ENCODE measurements at regions not wholly inside any gene's neighbourhood (a gene's known extent, or its start where the extent isn't known, plus 50 kb on each side); places are given as distances from the start of the nearest gene placed in this dataset.

DNA sequence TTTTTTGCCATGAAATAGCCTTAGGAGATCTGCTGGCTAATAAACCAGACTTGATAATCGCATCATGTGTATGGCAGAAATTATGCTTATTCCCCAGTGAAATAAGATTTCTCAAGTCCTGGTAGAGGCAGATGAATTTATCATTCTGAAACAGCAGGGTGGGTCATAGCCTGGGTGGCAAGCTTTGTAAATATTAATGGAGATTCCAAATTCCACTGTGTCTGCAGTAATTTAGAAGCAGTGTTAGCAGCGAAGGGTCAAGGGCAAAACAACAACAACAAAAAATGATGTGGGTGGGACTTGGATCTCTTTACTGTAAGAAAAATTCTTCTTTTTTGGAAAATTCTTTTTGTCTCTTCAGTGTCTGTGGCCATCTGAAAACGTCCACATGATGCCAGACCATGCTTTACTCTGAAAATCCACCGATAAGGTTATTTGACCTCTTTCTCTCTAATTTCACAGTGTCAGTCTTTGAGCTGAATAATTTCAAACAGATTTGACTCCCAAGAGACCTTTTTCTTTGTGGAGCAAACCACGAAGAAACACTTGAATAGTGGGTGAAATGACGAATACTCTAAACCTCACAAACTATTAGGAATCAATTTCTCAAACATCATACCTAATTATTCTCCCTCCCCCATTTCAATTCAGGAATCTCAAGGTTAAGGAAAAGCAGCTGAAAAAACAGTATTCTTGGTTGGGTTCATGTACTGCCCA, 106.0 kb upstream of the RPS23 start:
- no peak for DNase-seq

- no peak for DNase-seq
These were observed 103.4 kb upstream of the RPS23 start for GRCh38 chr5:82381591-82381990.

GRCh38 chr5:82376307-82376706, 98.2 kb upstream of the RPS23 start:
- DNase-seq, result no peak

DNA sequence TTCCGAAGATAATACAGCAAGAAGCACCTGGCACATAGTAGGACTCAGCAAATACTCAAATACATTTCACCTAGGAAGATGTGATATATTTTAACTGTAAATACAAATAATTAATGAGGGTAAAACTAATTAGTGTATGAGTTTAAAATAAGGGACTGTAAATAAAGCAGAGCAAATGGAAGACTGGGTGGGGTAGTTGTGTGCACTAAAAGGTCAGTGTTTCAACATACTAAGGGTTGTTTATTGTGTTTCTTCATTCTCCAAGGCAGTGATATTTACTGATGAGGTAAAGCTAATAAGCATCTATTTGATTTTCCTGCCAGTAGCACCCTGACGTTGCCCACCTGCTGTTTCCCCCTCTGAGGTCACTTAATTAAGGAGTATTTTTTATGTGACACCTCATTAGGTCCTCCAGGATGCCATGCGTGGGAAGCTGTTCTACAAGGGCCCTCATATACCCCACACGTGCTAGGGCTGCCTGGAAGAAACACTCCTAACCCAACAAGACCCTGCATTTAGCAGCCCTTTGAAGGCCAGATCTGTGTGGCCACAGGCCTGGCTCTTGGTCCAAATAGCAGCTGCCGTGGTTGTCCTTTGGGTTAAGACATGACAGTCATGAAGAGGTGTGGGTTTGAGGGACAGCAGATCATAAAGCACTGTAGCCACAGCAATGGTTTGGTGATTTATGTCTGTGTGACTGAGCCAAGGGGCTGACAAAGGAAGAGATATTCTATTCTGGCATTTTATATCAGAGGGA, 97.5 kb upstream of the RPS23 start:
- DNase-seq, result no peak

- no peak for DNase-seq
These were observed 96.5 kb upstream of the RPS23 start for GRCh38 chr5:82374637-82375036.

DNA sequence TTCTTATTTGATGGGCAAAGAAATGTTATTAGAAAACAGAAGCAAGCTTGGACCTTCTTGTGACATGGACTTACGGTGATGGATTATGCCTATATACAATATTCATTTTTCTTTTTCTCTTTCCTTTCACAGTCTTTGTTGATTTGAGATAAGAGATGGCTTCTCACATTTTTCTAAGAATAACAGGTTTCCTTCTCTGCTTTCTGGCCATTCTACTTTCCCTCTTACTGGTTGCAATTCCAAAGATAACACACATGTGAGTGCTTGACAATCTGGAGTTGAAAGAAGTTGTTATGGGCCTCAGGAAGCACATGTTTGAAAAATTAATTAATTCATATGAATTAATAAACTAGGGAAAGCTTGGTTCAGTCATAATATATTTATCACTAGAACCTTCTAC, 89.8 kb upstream of the RPS23 start:
- no peak for DNase-seq

GRCh38 chr5:82365744-82366228, 87.6 kb upstream of the RPS23 start:
- no peak for DNase-seq

GRCh38 chr5:82365026-82365425, 86.9 kb upstream of the RPS23 start:
- DNase-seq, result no peak

DNA sequence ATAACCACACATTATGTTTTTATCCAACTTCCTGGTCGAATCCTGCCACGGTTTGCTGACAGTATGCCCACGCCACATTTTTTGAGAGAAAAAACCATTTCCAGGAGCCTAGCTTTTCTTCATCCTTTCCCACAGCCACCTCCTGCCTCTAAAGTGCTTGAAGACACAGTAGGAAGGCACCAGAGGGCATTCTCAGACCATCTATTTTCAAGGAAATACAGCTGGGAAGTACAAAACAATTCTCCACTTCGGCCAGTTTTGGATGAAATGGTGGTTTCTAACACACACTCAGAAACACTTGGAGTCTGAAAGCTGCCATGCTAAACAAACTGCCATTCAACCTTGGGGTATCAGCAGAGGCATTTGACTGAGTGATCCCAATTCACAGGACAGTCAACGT, 86.3 kb upstream of the RPS23 start:
- DNase-seq, result no peak

DNA sequence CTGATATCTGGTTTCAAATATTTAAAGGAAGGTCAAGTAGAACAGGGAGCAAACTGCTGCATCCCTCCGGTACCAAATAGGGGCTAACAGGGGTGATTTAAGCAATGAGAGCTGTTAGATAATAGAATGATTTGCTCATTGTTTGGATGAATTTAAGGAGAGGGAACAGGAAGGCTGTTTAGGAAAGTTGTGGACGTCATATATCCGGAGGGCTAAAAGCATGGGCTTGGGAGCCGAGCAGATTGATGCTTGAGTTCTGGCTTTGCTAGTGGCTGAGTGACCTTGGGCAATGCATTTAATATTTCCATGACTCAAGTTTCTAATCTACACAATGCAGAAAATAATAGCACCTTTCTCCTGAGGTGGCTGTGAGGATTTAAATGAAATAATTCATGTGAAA, 85.4 kb upstream of the RPS23 start:
- no peak for DNase-seq

GRCh38 chr5:82362636-82363035, 84.5 kb upstream of the RPS23 start:
- no peak for DNase-seq

- no peak for DNase-seq
These were observed 81.9 kb upstream of the RPS23 start for GRCh38 chr5:82360022-82360421.

- DNase-seq, result no peak
These were observed 81.1 kb upstream of the RPS23 start for GRCh38 chr5:82359272-82359671.

DNA sequence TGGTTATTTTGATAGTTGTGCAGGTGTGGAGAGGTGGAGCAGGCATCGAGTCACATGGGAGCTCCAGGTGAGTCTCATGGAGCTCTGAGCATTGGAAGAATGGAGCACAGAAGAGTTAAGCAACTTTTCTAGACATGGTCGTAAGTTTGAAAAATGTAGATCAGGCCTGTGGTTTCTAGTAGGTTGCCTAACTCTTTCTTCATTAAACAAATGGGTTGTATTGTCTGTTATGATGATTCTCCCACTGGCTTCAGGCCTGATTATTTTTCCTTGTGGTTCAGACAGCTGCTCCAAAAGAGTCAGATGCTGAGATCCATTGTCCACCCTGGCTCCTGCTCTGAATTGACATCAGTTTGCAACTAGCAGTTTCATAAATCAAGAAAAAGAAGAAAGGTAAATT, 80.3 kb upstream of the RPS23 start:
- no peak for DNase-seq

DNA sequence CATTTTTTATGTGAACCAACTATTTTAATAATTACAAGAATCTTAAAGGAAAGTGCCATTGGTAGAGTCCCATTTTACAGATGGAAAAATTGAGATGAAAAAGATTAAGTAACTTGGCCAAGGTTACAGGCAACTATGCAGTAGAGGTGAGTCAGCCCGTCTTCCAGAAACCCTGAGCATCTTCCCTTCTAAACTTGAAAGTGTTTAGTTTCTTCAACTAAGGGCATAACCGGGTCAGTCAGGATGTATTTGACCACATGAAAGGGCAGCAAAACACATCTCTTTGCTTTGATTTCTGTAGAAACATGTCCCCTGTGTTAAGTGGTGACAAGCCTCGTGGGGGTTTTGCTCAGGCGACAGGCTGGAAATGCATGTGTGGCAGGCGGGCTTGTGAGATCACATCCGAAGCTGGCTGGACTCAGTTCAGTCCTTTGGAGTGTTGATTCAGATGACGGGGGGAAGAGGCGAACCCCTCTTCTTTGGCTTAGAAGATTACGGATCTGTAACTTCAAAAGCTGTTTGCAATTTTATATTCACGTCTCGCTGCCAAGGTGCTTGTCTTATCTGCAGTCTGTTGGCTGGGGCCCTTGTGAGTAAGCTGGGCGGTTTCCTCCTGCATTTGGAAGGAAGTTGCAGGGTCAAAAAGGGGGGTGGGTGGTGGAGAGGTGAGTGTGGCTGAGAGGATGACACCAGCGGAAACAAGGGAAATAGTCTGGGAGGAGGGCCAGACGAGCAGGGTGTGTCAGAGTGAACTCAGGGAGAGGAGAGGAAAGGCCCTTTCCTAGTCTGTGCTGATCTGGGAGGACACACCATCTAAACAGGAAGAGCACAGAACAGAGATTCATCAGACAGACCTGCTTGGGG, 78.9 kb upstream of the RPS23 start:
- no peak for DNase-seq

- DNase-seq, result no peak
These were observed 77.9 kb upstream of the RPS23 start for GRCh38 chr5:82356021-82356420.

- DNase-seq, result no peak
These were observed 77.3 kb upstream of the RPS23 start for GRCh38 chr5:82355496-82355895.

DNA sequence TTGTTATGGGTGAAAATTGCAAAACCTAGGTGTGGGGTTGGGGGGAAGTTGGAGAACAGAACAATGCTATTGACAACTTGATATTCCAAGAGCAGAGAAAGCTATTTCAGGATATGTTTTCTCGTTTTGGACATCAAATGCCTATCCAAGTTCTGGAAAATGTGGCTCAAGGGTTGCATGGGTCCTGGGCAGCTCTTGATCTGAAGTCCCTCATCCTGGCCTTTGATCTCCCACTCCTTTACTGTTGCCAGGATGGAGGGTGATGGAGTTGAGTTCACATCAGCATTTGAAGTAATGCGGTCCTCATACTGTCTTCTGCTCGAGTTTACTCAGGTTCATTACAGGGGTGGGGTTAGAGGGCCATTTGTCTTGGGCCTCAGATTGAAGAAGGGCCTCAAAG, 76.9 kb upstream of the RPS23 start:
- DNase-seq, result no peak

DNA sequence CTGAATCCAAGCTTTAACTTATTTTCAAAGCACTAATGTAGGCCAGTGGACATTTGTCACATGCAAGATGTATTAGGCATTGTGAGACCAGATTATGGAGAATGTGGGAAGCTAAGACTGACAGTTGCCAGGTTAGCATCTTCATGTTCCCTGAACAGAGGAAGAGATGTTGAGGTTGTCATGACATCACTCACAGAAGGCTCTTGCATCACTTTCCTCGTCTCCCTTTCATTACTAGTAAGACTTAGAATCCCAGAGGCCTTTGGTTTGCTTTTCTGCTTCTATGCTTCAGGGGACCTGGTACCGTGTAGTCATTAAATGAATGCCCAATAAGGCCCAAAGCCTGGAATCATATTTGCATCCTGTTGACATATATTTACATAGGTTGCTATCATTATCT, 76.4 kb upstream of the RPS23 start:
- DNase-seq, result no peak

DNA sequence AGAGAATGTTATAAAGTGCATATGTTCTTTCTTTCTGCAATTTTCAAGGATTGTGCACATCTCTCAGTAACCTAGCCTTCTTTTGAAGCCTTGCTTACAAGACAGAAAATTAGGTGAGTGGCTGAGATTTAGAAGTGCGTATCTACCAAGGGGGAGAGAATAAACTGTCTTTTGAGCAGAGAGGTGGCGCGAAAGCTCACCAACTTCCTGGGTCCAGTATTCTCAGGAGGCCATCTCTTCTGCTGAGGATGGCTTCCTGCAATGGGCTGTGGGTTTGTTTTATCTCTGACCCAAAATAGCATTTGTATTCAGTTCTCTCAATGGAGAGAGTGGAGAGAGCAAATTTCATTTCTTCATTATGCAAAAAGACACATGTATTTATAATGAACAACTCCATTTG, 75.4 kb upstream of the RPS23 start:
- no peak for DNase-seq

GRCh38 chr5:82352146-82352791, 74.1 kb upstream of the RPS23 start:
- DNase-seq, result no peak

DNA sequence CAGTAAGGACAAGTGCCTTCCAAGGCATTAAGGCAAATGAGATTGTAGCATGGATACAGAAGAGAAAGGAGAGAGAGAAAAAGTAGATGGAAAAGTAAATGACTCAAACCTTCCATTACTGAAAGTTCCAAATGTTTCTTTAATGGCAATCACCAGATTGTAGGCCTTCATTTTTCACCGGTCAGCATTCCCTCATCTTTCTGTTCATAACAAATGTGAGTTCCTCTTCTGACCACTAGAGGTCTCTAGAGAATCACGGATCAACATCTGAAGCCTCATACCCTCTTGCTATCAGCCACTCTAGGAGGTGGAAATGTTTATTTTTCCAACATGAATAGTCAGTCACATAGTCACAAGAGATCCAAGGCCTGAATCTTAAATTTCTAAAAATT, 73.6 kb upstream of the RPS23 start:
- DNase-seq, result peak in 1 of 2 experiments; percentile 11

GRCh38 chr5:82351297-82351696, 73.1 kb upstream of the RPS23 start:
- DNase-seq, result no peak

Measured in cerebellar nuclear complex (tissue), 1 donor.